ENCODE measurements at regions not wholly inside any gene's neighbourhood (a gene's known extent, or its start where the extent isn't known, plus 50 kb on each side); places are given as distances from the start of the nearest gene placed in this dataset.
A peak's percentile ranks its signal among the peaks of the same experiment; 100 is the strongest.

DNA sequence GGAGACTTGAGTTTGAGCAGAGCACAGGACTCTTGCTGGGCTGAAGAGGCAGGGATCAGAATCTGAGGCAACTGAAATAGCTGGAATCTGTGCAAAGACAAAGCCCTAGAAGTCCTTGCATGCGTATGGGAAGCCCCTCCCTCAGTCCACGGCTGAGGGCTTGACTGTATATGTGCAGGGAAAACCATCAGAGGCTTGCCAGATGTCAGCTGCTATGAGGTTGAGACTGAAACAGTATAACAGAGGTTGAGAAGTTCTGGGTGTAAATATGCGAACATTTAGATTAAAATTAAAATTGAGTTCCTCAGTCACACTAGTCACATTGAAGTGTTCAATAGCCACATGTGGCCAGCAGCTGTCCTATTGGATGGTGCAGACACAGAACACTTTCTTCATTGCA is 108.8 kb upstream of the NEDD9 start:
- TF ChIP-seq ELF3 (CRISPR knock-in tag; IDR thresholded peaks at IDR 0.05) (no peak), ZNF557 (CRISPR knock-in tag; IDR thresholded peaks at IDR 0.05) (no peak), SRF (IDR thresholded peaks at IDR 0.05; ENCODE audit: low read depth, low read length) (no peak), MAFG (CRISPR knock-in tag; IDR thresholded peaks at IDR 0.05) (no peak), ZNF501 (CRISPR knock-in tag; IDR thresholded peaks at IDR 0.05) (no peak), GZF1 (CRISPR knock-in tag; IDR thresholded peaks at IDR 0.05) (no peak)
- TF ChIP-seq, protein P1, sequence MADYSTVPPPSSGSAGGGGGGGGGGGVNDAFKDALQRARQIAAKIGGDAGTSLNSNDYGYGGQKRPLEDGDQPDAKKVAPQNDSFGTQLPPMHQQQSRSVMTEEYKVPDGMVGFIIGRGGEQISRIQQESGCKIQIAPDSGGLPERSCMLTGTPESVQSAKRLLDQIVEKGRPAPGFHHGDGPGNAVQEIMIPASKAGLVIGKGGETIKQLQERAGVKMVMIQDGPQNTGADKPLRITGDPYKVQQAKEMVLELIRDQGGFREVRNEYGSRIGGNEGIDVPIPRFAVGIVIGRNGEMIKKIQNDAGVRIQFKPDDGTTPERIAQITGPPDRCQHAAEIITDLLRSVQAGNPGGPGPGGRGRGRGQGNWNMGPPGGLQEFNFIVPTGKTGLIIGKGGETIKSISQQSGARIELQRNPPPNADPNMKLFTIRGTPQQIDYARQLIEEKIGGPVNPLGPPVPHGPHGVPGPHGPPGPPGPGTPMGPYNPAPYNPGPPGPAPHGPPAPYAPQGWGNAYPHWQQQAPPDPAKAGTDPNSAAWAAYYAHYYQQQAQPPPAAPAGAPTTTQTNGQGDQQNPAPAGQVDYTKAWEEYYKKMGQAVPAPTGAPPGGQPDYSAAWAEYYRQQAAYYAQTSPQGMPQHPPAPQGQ (CRISPR knock-in tag; IDR thresholded peaks at IDR 0.05; ENCODE audit: borderline replicate concordance), result no peak
- Histone ChIP-seq H4K20me1 (ENCODE audit: insufficient read depth, low read length) (no peaks in the 10 kb centered on the region), H2AFZ (ENCODE audit: low read length) (no peak overlapping the region), H3K9me3 (ENCODE audit: low read length) (no peaks in the 10 kb centered on the region), H3K36me3 (replicated peaks in 1 of 2; ENCODE audit: control insufficient read depth in 1 of 2, insufficient read depth in 2 of 2, low read length in 2 of 2) (no peaks in the 10 kb centered on the region), H3K79me2 (ENCODE audit: insufficient read depth, low read length) (no peaks in the 10 kb centered on the region), H3K4me2 (ENCODE audit: low read depth, low read length) (no peak overlapping the region), H3K4me1 (ENCODE audit: insufficient read depth, low read length) (peaks cover 24% of the 10 kb centered on the region), H3K27ac (ENCODE audit: extremely low read length, insufficient read depth, low read length) (no peak overlapping the region), H3K9ac (ENCODE audit: insufficient read depth, low read depth, low read length) (no peak overlapping the region), H3K27me3 (ENCODE audit: control insufficient read depth in 1 of 2, insufficient read depth in 2 of 2, low read length in 2 of 2) (no peaks in the 10 kb centered on the region), H3K4me3 (replicated peaks in 1 of 3; ENCODE audit: insufficient read depth in 1 of 3, low read depth in 2 of 3, low read length in 3 of 3) (no peak overlapping the region)
- 97% methylated on average over 3 of the region's 3 CpGs for WGBS (ENCODE audit: low lambda C conversion rate)
- in situ Hi-C loops (cut with HindIII; ENCODE audit: extremely low pct_ligation_motif_present, low pct_unique_long_range_greater_than_20kb) (no loop called here), intact Hi-C loops (cut with micrococcal nuclease; ENCODE audit: unreplicated experiment) (no loop called here)
- POLR2A ChIA-PET, result no interaction called here
- BruUV-seq (replicated peaks), result no TSS peak
- ATAC-seq (no peak), FAIRE-seq (no peak), DNase-seq (ENCODE audit: low spot score) (no peak)
- CTCF ChIA-PET (ENCODE audit: low intra/inter-chr PET ratio, low total read pairs), result no interaction called here

DNA sequence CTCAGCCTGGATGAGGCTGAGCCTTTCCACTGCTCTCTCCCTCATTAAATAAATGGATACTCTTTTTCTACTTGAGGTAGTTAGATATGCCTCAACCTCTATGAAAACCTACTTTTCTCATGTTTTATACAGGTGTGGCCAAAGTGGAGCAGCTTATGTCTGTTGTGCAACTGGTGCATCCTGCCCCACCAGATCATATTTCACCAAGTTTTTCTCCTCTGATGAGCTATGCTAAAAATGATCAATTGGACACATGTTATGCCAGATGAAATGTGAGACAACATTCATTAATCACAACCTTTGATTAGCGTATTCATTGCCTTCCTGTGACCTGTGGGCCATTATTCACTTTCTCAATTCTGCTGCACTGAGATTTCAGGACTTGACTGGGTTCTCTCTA is 106.9 kb upstream of the NEDD9 start:
- H3K79me2 ChIP-seq (ENCODE audit: insufficient read depth, low read length), result no peaks in the 10 kb centered on the region
- no peak overlapping the region for H2AFZ ChIP-seq (ENCODE audit: low read length)
- no peaks in the 10 kb centered on the region for H3K9me3 ChIP-seq (ENCODE audit: low read length)
- in situ Hi-C loops (cut with HindIII; ENCODE audit: extremely low pct_ligation_motif_present, low pct_unique_long_range_greater_than_20kb), result no loop called here
- no peak overlapping the region for H3K9ac ChIP-seq (ENCODE audit: insufficient read depth, low read depth, low read length)
- TF ChIP-seq, protein P2, sequence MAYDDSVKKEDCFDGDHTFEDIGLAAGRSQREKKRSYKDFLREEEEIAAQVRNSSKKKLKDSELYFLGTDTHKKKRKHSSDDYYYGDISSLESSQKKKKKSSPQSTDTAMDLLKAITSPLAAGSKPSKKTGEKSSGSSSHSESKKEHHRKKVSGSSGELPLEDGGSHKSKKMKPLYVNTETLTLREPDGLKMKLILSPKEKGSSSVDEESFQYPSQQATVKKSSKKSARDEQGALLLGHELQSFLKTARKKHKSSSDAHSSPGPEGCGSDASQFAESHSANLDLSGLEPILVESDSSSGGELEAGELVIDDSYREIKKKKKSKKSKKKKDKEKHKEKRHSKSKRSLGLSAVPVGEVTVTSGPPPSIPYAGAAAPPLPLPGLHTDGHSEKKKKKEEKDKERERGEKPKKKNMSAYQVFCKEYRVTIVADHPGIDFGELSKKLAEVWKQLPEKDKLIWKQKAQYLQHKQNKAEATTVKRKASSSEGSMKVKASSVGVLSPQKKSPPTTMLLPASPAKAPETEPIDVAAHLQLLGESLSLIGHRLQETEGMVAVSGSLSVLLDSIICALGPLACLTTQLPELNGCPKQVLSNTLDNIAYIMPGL (CRISPR knock-in tag; IDR thresholded peaks at IDR 0.05; ENCODE audit: borderline replicate concordance in 1 of 2, low read depth in 1 of 2), result 0 out of 4 replicates have a peak, but pooled peaks of 1 of the 2 experiments have one; percentile 23
- TF ChIP-seq ZNF274 (CRISPR knock-in tag; IDR thresholded peaks at IDR 0.05) (no peak), KDM3A (CRISPR knock-in tag; IDR thresholded peaks at IDR 0.05; ENCODE audit: low read depth) (no peak)
- H3K4me2 ChIP-seq (ENCODE audit: low read depth, low read length), result no peak overlapping the region
- 94% methylated on average over 1 of the region's 1 CpG for WGBS (ENCODE audit: low lambda C conversion rate)
- DNase-seq (ENCODE audit: low spot score) (no peak), FAIRE-seq (no peak), ATAC-seq (no peak)
- no peak overlapping the region for H3K4me3 ChIP-seq (replicated peaks in 1 of 3; ENCODE audit: insufficient read depth in 1 of 3, low read depth in 2 of 3, low read length in 3 of 3)
- intact Hi-C loops (cut with micrococcal nuclease; ENCODE audit: unreplicated experiment), result no loop called here
- POLR2A ChIA-PET, result no interaction called here
- H3K4me1 ChIP-seq (ENCODE audit: insufficient read depth, low read length), result peaks cover 7% of the 10 kb centered on the region
- H4K20me1 ChIP-seq (ENCODE audit: insufficient read depth, low read length), result no peaks in the 10 kb centered on the region
- no peaks in the 10 kb centered on the region for H3K36me3 ChIP-seq (replicated peaks in 1 of 2; ENCODE audit: control insufficient read depth in 1 of 2, insufficient read depth in 2 of 2, low read length in 2 of 2)
- CTCF ChIA-PET (ENCODE audit: low intra/inter-chr PET ratio, low total read pairs), result no interaction called here
- no TSS peak for BruUV-seq (replicated peaks)
- no peaks in the 10 kb centered on the region for H3K27me3 ChIP-seq (ENCODE audit: control insufficient read depth in 1 of 2, insufficient read depth in 2 of 2, low read length in 2 of 2)
- H3K27ac ChIP-seq (ENCODE audit: extremely low read length, insufficient read depth, low read length), result no peak overlapping the region

Data from HepG2 (cell line).